Ascending aorta (tissue), 2 donors: ENCODE measurements at regions not wholly inside any gene's neighbourhood (a gene's known extent, or its start where the extent isn't known, plus 50 kb on each side); places are given as distances from the start of the nearest gene placed in this dataset.

Experiments
- DNase-seq, 2 donors: peaks; one replicate each; pipeline ENCODE4 v3.0.0-alpha.2; 2019; ENCODE audit warnings: low spot score in 2 of 2
- H3K27ac ChIP-seq, 2 donors: fragments of 200-600 bp; sonication (generic); one replicate each; pipeline ENCODE4 v1.5.1; 2016 to 2017; ENCODE audit warnings: mild to moderate bottlenecking in 1 of 2
- H3K27me3 ChIP-seq: fragments of 200-600 bp; sonication (generic); one replicate; pipeline ENCODE4 v1.5.1; 2017
- H3K36me3 ChIP-seq, 2 donors: fragments of 200-600 bp; sonication (generic); one replicate each; pipeline ENCODE4 v1.5.1; 2016
- H3K4me1 ChIP-seq, 2 donors: fragments of 200-600 bp; sonication (generic); one replicate each; pipeline ENCODE4 v1.5.1; 2016 to 2017; ENCODE audit warnings: mild to moderate bottlenecking in 1 of 2
- H3K4me3 ChIP-seq, 2 donors: fragments of 200-600 bp; sonication (generic); one replicate each; pipeline ENCODE4 v1.5.1; 2016 to 2017; ENCODE audit warnings: mild to moderate bottlenecking in 1 of 2
- H3K9me3 ChIP-seq, 2 donors: fragments of 200-600 bp; sonication (generic); one replicate each; pipeline ENCODE4 v1.5.1; 2016
- CTCF ChIP-seq, 3 experiments: fragments of 200-600 bp in 2 of 3; fragments of 450-650 bp in 1 of 3; sonication (generic) in 2 of 3; IDR thresholded peaks; one replicate each; pipeline ENCODE4 v1.5.1; 2016 to 2019; ENCODE audit warnings: antibody characterized with exemption in 3 of 3, mild to moderate bottlenecking in 1 of 3, moderate library complexity in 1 of 3
- intact Hi-C: fragments of 100-400 bp; cut with DNase I; formaldehyde crosslinking; loops from one replicate; pipeline ENCODE4 v1.15.1; 2023

DNA sequence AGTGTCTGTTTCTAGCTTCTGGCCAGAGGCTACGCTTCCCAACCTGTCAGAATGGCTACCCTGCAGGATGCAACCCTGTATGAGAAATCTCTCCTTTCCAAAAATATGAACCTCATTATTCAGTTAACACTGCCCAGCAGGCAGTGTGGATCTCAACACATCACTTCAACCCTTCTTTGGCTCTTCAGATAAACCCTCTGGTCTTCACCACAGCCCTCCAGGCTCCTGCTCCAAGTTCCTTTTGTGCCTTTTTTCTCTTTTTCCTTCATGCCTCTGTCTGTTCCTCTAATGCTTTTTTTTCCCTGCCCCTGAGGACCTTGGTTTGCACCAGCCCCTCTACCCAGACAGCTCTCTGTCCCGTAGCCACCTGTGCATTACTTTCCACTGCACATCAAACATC, 207.4 kb downstream of the MYLK4 start:
- Histone ChIP-seq H3K4me1 (no peaks in the 10 kb centered on the region), H3K4me3 (no peak overlapping the region), H3K27ac (no peak overlapping the region), H3K27me3 (no peaks in the 10 kb centered on the region), H3K9me3 (no peaks in the 10 kb centered on the region), H3K36me3 (no peaks in the 10 kb centered on the region)
- TF ChIP-seq CTCF (IDR thresholded peaks at IDR 0.05): no peak
- DNase-seq: no peak
- intact Hi-C loops: no loop called here

DNA sequence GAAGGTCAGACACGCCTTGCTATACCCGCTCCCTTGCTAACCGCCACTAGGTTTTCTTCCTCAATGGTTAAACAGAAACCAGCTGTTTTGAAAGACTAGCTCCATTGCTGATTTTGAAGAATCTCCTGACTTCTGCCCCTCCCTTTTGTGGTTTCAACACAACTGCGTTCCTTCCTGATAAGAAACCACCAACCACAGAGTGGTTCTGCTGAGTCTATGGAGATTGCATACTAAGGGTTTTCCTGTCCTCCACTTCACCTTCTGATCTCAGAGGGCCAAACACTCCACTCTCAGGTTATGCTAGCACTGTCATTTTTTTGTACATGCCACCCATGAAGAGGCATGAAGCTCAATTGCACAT, 207.9 kb downstream of the MYLK4 start:
- TF ChIP-seq CTCF (IDR thresholded peaks at IDR 0.05): no peak
- intact Hi-C loops: no loop called here
- H3K27me3 ChIP-seq: no peaks in the 10 kb centered on the region
- H3K4me1 ChIP-seq: no peaks in the 10 kb centered on the region
- no peak overlapping the region for H3K4me3 ChIP-seq
- H3K27ac ChIP-seq: no peak overlapping the region
- no peaks in the 10 kb centered on the region for H3K9me3 ChIP-seq
- H3K36me3 ChIP-seq: no peaks in the 10 kb centered on the region
- DNase-seq: no peak

DNA sequence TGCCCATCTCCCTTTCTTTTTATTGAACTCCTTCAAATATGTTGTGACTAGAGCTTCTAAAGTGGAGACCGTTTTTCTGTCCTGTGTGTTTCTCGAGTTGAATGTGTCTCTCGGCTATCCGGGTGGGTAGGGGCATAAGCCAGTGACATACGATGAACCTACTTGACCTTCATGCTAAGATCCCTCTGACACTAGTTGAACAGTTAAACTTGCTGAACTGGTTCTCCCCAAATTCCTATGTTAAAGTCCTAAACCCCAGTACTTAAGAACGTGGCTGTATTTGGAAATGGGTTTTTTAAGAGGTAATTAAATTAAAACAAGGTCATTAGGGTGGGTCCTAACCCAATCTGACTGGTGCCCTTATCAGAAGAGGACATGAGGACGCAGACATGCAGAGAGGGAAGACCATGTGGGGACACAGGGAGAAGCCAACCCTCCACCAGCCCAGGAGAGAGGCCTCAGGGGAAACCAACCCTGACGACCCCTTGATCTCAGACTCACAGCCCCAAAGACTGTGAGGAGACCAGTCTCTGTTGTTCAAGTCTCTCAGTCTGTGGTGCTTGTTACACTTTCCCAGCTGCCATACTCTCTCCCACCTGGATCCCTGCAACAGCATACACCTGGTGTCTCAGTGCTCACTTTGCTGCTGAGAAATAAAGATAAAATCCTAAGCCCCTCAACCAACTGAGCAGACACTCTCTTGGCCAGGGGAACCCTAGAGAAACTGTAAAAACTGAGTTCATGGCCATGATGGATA, 208.4 kb downstream of the MYLK4 start:
- no peaks in the 10 kb centered on the region for H3K27me3 ChIP-seq
- no peak overlapping the region for H3K4me3 ChIP-seq
- no peaks in the 10 kb centered on the region for H3K36me3 ChIP-seq
- H3K4me1 ChIP-seq: no peaks in the 10 kb centered on the region
- TF ChIP-seq CTCF (IDR thresholded peaks at IDR 0.05): no peak
- intact Hi-C loops: no loop called here
- DNase-seq: no peak
- no peaks in the 10 kb centered on the region for H3K9me3 ChIP-seq
- H3K27ac ChIP-seq: no peak overlapping the region

- Histone ChIP-seq H3K4me1 (no peaks in the 10 kb centered on the region), H3K27ac (no peak overlapping the region), H3K36me3 (no peaks in the 10 kb centered on the region), H3K27me3 (no peaks in the 10 kb centered on the region), H3K9me3 (no peaks in the 10 kb centered on the region), H3K4me3 (no peak overlapping the region)
- no peak for TF ChIP-seq CTCF (IDR thresholded peaks at IDR 0.05)
- DNase-seq: no peak
- intact Hi-C loops: no loop called here
Measured at GRCh38 chr6:2536451-2536850, 214.3 kb downstream of the MYLK4 start.

- no peak for DNase-seq
- Histone ChIP-seq H3K27me3 (no peaks in the 10 kb centered on the region), H3K9me3 (no peaks in the 10 kb centered on the region), H3K4me3 (no peak overlapping the region), H3K4me1 (no peaks in the 10 kb centered on the region), H3K27ac (no peak overlapping the region), H3K36me3 (no peaks in the 10 kb centered on the region)
- intact Hi-C loops: no loop called here
- no peak for TF ChIP-seq CTCF (IDR thresholded peaks at IDR 0.05)
Measured at GRCh38 chr6:2535506-2535905, 215.2 kb downstream of the MYLK4 start.
